Esophagus mucosa (tissue), 1 donor: ENCODE measurements at regions not wholly inside any gene's neighbourhood (a gene's known extent, or its start where the extent isn't known, plus 50 kb on each side); places are given as distances from the start of the nearest gene placed in this dataset.
"Not testable (repeated sequence)": the region's sequence is repeated elsewhere in the genome, so short reads cannot be mapped to it uniquely, and the experiment has no call there.

Source experiments
- ATAC-seq: fragments of 200-7000 bp; cut with Tn5 transposase; one replicate; pipeline ENCODE4 v1.9.1; 2020
- donor health status: DM: yes; HTN: yes; CAD: no.

DNA sequence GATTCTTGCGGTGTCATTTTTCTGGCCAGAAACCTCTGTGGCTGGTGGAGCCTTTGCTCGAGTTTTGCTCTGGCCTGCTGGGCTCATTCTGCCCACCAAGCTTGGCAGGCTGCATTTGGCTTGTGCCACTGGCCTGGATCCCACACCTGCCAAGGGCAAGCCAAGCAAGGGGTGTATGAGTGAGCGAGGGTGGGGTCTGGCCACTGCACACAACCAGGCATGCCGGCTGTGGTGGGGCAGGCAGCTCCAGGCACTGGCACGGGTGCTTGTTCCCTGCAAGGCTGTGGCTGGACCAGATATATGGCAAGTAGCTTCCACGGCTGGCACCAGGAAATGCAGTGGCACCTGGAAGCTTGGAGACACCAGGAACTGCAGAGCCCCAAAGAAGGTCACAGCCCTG is 68.6 kb upstream of the PPP3CA start:
- peak; percentile 22 for ATAC-seq

DNA sequence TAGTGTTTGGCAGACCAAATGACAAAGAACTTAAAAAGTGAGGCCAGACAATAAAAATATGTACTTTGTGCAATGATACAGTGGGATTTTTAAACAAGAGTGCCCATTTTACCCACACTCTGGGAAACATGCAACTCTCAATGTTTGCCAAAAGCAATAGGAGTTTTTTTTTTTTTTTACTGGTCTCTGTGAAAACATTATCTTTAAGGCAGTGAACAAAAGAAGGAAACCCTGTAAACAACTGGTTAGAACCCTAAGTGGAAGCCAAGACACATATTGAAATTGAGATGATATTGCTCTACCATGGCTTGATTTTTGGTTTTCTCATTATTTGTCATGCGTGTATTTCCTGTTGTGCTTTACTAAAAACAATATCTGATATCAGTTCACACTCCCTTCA is 67.2 kb upstream of the PPP3CA start:
- no peak for ATAC-seq

GRCh38 chr4:101411926-101412325 is 64.6 kb upstream of the PPP3CA start:
- ATAC-seq, result no peak

GRCh38 chr4:101411281-101411910 is 64.1 kb upstream of the PPP3CA start:
- ATAC-seq, result not testable (repeated sequence)

DNA sequence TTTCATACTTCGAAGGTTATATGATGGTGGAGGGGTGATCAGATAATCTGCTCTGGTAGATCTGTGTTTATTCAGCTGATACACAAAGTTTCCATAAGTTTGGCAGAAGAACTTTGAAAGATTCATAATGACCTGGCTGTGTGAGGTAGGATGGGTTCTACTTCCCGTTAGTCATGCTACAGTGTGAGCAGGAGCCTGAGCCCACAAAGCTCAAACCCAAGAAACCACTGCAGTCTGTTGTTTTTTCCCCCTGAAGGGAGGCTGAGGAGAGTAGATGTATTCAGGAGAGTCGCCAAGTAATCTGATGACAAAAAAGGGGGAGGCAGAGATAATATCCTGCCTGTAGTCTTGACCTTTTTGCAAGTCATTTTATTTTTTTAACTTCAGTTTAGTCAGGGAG is 52.8 kb upstream of the PPP3CA start:
- ATAC-seq, result no peak

GRCh38 chr4:101398807-101399206 is 51.5 kb upstream of the PPP3CA start:
- no peak for ATAC-seq
